ENCODE measurements at regions not wholly inside any gene's neighbourhood (a gene's known extent, or its start where the extent isn't known, plus 50 kb on each side); places are given as distances from the start of the nearest gene placed in this dataset.
"Not testable (repeated sequence)": the region's sequence is repeated elsewhere in the genome, so short reads cannot be mapped to it uniquely, and the experiment has no call there.

DNA sequence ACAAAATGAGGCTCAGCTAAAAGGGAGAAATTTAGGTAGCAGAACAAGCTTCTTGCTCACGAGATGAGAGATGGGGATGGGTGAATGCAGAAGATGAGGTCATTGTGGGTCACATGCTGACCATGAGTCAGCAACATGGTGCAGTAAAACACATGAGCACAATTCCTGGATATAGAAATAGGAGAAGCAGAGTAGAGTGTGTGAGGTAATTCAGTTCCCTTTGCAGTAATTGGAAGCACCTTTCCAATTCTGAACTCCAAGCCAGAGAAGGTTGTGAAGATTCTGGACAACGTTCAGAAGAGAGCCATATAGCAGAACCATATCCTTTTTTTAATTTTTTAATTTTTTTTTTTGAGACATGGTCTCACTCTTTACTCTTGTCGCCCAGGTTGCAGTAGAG lies 62.0 kb upstream of the LMNTD1 start:
- DNase-seq (ENCODE audit: low read depth in 2 of 2): no peak

DNA sequence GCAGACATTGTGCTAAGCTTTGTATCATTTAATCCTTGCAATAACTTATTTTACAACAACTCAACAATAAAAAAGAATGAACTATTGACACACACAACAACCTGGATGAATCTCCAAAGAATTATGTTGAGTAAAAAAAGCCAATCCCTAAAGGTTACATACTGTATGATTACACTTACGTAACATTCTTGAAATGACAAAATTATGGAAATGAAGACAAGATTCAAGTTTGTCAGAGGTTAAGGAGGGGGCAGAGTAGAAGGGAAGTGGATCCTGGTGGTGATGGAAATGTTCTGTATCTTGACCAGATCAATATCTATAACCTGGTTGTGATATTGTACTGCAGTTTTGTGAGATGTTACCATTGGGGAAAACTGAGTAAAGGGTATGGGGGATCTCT lies 63.2 kb upstream of the LMNTD1 start:
- DNase-seq (ENCODE audit: low read depth in 2 of 2): no peak

- no peak for DNase-seq (ENCODE audit: low read depth in 2 of 2)
Observed at GRCh38 chr12:25617991-25618390, 64.9 kb upstream of the LMNTD1 start.

DNA sequence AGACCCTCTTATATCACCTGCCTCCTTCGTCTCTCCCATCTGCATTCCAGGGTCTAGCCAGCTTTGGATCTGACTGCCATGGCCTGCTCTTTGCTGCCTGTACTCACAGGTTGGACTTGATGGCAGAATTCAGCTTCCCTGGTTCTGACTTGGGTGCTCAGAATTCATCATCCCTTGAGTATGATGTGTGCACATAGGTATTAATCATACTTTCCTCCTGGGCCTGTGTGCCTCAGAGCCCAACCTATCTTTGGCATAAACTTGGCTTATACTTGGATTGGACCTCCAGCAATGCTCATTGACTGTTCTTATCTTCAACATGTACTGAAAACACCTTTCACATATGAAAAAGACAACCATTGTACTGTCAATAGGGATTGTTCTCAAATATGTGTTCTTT lies 70.7 kb upstream of the LMNTD1 start:
- no peak for DNase-seq (ENCODE audit: low read depth in 2 of 2)

DNA sequence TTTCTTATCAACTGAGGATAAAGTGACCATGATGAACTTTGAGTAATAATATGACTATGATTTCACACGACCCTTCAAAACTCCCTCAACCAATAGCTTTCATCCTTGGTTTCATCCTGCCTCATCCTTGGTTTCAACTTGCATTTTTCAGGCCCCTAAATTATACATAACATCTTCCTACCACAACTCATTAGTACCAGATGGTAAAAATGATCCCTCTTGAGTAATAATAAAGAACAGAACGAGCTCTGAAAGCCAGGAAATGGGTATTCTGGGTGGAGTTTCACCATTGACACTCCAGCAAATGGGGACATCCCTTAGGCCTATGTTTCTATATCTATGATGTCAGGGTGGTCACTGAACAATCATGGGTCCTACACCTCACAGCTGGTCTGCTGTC lies 72.1 kb upstream of the LMNTD1 start:
- DNase-seq (ENCODE audit: low read depth in 2 of 2): no peak

DNA sequence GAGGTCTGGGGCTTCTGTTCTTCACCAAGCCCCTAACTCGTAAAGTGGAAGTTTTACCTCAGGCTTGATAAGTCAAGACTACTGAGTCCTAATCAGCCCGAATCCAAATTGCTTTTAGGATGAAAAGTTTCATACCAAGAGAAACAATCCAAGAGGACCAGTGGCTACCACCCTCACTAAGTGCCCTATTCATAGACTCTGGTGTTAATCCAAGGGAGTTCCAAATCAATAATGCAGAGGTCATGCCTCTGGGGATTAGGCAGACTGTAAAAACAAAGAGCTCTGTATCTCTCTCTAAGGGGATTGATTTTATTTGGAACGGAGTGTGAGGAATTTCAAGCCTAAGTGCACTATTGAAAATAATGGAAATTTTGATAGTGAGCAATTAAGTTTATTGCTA lies 76.3 kb upstream of the LMNTD1 start:
- no peak for DNase-seq (ENCODE audit: low read depth in 2 of 2)

GRCh38 chr12:25630735-25631515 lies 77.8 kb upstream of the LMNTD1 start:
- not testable (repeated sequence) for DNase-seq (ENCODE audit: low read depth in 2 of 2)

DNA sequence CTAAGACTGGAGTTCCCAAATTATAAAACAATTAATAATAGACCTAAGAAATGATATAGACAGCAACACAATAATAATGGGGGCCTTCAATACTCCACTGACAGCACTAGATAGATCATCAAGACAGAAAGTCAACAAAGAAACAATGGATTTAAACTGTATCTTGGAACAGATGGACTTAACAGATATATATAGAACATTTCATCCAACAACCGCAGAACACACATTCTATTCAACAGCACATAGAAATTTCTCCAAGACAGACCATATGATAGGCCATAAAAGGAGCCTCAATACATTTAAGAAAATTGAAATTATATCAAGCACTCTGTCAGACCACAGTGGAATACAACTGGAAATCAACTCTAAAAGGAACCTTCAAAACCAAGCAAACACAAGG lies 80.1 kb upstream of the LMNTD1 start:
- not testable (repeated sequence) for DNase-seq (ENCODE audit: low read depth in 2 of 2)

DNA sequence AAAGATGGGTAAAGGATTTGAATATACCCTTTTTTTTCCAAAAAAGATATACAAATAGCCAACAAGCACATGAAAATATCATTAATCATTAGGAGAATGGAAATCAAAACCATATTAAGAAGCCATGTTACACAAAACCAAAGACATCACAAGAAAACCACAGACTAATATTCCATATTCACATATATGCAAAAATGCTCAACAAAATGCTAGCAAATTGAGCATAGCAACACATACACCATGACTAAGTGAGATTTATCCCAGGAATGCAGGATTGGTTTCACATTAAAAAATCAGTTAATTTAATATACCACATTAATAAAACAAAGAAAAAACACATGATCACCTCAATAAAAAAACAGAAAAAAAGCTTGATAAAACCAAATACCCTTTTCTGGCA lies 84.7 kb upstream of the LMNTD1 start:
- no peak for DNase-seq (ENCODE audit: low read depth in 2 of 2)

- DNase-seq (ENCODE audit: low read depth in 2 of 2): no peak
Observed at GRCh38 chr12:25639406-25639805, 86.3 kb upstream of the LMNTD1 start.

DNA sequence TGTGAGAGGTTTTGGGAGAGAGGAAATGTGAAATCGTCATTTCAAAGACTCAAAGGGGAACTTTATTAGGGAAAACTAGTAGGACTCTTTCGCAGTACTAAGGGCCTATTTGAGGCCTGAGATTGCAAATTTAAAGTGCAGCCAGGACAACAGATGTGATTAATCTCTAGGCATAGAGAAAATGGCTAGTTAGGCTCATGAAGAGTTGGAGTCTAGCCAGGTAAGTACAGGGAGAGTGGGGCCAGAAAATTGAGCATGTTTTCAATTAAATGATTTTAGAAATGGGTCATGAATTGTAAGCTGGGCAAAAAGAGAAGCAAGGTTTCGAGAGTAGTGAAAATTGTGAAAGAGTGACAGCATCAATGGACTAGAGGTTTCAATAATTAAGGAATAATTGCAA lies 91.9 kb upstream of the LMNTD1 start:
- DNase-seq (ENCODE audit: low read depth in 2 of 2): no peak

DNA sequence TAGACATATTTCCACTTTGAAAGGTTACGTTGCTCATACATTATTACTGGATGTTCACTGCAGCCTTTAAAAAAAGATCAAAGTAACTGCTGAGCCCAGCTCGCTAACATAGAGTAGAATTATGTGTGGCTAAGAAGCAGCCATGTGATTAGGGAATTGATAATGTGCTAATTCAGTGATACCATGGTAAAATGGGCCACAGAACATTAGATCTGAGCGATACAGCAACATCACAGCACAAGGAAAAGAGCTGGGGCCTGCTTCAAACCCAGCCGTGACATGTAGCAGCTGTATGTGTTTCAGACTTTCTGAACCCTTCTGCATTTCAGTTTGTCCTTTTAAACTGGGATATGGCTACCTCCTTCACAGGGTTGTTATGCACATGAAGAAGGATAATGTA lies 92.3 kb upstream of the LMNTD1 start:
- DNase-seq (ENCODE audit: low read depth in 2 of 2): no peak

GRCh38 chr12:25651931-25652330 lies 98.8 kb upstream of the LMNTD1 start:
- no peak for DNase-seq (ENCODE audit: low read depth in 2 of 2)

GRCh38 chr12:25652371-25652770 lies 99.3 kb upstream of the LMNTD1 start:
- no peak for DNase-seq (ENCODE audit: low read depth in 2 of 2)

- no peak for DNase-seq (ENCODE audit: low read depth in 2 of 2)
Observed at GRCh38 chr12:25653487-25654175, 100.5 kb upstream of the LMNTD1 start.

DNA sequence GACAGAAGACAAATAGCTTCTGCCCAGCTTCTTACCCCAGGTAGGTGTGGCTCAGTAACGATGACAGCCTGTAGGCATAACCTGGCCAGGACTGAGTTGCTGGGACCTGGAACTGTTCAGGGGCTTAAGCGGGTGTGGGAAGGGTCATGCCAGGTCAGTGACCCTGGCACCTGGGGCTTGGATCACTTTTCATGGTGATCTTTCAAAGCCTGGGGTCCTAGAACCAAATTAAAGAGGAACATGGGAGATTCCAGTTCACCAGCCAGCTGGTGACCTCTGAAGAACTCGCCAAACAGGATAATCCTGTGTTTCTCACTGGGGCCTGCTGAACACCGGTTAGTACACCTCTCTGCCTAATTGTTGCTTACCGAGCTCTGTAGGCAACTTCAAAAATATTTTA lies 102.6 kb upstream of the LMNTD1 start:
- DNase-seq (ENCODE audit: low read depth in 2 of 2): no peak

- no peak for DNase-seq (ENCODE audit: low read depth in 2 of 2)
Observed at GRCh38 chr12:25659621-25660020, 106.5 kb upstream of the LMNTD1 start.

DNA sequence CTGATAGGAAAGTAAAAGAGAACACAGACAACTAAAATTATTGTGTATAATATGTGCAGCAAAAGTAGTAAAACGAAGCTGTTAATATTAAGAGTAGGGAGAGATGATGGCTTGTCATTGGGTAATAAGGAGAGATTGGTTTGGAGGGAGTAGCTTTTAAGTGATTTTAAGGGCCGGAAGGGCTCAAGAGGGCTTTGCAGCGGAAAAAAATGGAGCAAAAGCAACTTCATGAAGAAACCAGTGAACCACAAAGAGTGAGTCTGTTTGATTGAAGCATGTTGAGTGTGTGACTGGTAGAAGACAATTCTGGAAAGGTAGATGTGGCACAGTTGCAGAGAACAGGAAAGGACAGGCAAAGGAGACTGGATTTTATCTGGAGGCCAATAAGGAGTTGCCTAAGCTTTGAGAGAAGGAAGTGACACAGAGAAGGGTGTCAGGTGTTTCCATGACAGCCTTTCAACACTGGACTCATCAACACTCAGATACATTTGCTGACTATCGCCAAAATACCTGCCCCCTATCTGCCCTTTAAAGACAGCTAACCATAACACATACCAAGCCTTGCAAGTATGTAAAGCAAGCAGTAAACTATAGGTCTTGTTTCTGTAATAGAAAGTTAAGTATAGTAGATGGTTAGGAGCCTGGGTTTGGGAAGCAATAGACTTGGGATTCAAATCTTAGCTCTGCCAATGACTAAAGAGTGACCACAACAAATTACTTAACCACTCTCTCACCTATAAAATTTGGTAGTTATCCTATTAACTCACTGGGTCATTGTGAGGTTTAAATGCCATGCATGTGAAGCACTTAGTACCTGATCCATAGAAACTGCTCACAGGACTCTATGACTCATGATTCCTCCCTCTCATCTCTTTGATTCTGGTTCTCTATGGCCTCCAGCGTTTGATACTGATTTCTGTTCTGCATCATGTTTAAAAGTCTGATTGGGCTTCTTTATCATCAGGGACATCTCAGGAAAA lies 117.3 kb upstream of the LMNTD1 start:
- DNase-seq (ENCODE audit: low read depth in 2 of 2): no peak

- DNase-seq (ENCODE audit: low read depth in 2 of 2): no peak
Observed at GRCh38 chr12:25675808-25676207, 122.7 kb upstream of the LMNTD1 start.

DNA sequence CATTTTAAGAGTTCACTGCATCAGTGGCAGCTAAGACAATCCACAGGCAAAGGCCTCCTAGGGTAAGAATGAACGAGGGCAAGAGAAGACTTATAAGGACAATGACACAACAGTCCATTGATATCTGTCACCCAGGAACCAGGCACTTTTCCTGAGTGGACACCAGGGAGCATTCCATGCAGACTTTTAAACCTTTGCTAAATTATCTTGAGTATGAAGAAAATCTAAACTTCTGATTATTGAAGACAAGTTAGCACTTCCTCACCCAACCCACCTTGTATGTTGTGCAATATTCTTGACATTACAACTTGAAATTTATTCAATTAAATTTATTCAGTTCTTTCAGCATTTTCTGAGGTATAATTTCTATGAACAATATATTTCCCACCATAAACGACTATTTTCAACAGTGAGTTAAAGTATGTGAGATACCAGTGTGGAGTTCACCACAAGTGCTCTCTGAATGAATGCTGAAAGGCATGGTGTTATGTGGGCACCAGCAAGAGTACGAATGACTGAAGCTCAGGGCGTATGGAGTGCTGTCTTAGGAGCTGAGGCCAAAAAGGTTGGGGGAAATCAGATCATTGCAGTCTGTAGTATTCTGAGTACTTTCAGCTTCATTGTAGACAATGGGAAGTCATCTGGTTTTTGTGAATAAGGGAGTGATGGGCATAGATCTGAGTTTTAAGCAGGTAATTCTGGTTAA lies 124.3 kb upstream of the LMNTD1 start:
- DNase-seq (ENCODE audit: low read depth in 2 of 2): no peak

- DNase-seq (ENCODE audit: low read depth in 2 of 2): no peak
Observed at GRCh38 chr12:25681580-25681979, 128.5 kb upstream of the LMNTD1 start.

- DNase-seq (ENCODE audit: low read depth in 2 of 2): no peak
Observed at GRCh38 chr12:25682421-25682820, 129.3 kb upstream of the LMNTD1 start.

All from stimulated activated CD8-positive, alpha-beta memory T cell treated with anti-CD3 and anti-CD28 coated beads, Interleukin-2, amount 100 ng/mL, for 48 hours (primary cell).